KMS-11 (cell line): ENCODE measurements at regions not wholly inside any gene's neighbourhood (a gene's known extent, or its start where the extent isn't known, plus 50 kb on each side); places are given as distances from the start of the nearest gene placed in this dataset.

Source experiments
- H2AFZ ChIP-seq: fragments of 200-600 bp; sonication (generic); 2 replicates; pipeline ENCODE4 v1.6.1; 2016; ENCODE audit warnings: antibody characterized with exemption, mixed run types, low read depth
- H3K27ac ChIP-seq: fragments of 200-600 bp; sonication (generic); 2 replicates; pipeline ENCODE4 v1.6.1; 2016; ENCODE audit warnings: mild to moderate bottlenecking, mixed run types
- H3K27me3 ChIP-seq: fragments of 200-600 bp; sonication (generic); 2 replicates; pipeline ENCODE4 v1.6.1; 2017; ENCODE audit warnings: mild to moderate bottlenecking, low read depth, mixed run types, moderate library complexity; ENCODE audit not compliant: insufficient read depth
- H3K36me3 ChIP-seq: fragments of 200-600 bp; sonication (generic); 2 replicates; pipeline ENCODE4 v1.6.1; 2017; ENCODE audit warnings: mild to moderate bottlenecking, mixed run types; ENCODE audit not compliant: insufficient read depth
- H3K4me1 ChIP-seq: fragments of 200-600 bp; sonication (generic); 2 replicates; pipeline ENCODE4 v1.6.1; 2016; ENCODE audit warnings: mild to moderate bottlenecking, low read depth, mixed run types; ENCODE audit not compliant: poor library complexity, severe bottlenecking
- H3K4me2 ChIP-seq: fragments of 200-600 bp; sonication (generic); 2 replicates; pipeline ENCODE4 v1.7.0; 2016; ENCODE audit warnings: mild to moderate bottlenecking, mixed run types
- H3K4me3 ChIP-seq: fragments of 200-600 bp; sonication (generic); IDR thresholded peaks from 2 replicates; pipeline ENCODE4 v1.6.1; 2017; ENCODE audit warnings: low read depth, low read length, mixed read lengths; ENCODE audit not compliant: insufficient read depth
- H3K79me2 ChIP-seq: fragments of 200-600 bp; sonication (generic); 2 replicates; pipeline ENCODE4 v1.6.1; 2016; ENCODE audit warnings: low read depth, mixed run types; ENCODE audit not compliant: insufficient read depth
- H3K9ac ChIP-seq: fragments of 200-600 bp; sonication (generic); 2 replicates; pipeline ENCODE4 v1.6.1; 2016; ENCODE audit warnings: mild to moderate bottlenecking, mixed run types
- H4K20me1 ChIP-seq: fragments of 200-600 bp; sonication (generic); 2 replicates; pipeline ENCODE4 v1.6.1; 2016; ENCODE audit warnings: mild to moderate bottlenecking, mixed run types; ENCODE audit not compliant: insufficient read depth
- TF ChIP-seq, protein P1 (sequence below): fragments of 200-600 bp; sonication (generic); conservative IDR thresholded peaks from 2 replicates; pipeline ENCODE4 v1.6.1; 2017; ENCODE audit warnings: low read depth, mild to moderate bottlenecking, antibody characterized with exemption, low read length, moderate library complexity, mixed read lengths

DNA sequence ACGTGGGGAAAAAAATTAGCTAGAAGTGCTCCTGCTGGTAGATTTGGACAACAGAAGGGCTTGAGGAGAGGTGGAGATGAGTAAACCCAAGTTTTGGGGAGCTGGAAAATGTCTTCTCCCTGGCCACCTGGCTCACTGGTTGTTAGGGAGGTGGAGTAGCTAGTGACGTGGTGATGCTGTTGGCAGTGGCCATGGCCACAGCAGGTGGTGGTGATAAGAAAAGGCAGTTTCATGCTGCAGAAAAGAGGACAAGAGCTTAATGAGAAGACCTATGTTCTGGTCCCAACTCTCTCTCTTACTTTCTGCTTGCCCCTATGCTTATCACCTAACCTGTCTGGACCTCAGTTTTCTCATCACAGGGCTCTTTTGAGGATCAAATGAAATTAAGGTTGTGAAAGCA, 223.5 kb upstream of the N4BP1 start:
- TF ChIP-seq, protein P1, sequence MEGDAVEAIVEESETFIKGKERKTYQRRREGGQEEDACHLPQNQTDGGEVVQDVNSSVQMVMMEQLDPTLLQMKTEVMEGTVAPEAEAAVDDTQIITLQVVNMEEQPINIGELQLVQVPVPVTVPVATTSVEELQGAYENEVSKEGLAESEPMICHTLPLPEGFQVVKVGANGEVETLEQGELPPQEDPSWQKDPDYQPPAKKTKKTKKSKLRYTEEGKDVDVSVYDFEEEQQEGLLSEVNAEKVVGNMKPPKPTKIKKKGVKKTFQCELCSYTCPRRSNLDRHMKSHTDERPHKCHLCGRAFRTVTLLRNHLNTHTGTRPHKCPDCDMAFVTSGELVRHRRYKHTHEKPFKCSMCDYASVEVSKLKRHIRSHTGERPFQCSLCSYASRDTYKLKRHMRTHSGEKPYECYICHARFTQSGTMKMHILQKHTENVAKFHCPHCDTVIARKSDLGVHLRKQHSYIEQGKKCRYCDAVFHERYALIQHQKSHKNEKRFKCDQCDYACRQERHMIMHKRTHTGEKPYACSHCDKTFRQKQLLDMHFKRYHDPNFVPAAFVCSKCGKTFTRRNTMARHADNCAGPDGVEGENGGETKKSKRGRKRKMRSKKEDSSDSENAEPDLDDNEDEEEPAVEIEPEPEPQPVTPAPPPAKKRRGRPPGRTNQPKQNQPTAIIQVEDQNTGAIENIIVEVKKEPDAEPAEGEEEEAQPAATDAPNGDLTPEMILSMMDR, result no peak
- H3K27ac ChIP-seq, result no peak overlapping the region
- no peaks in the 10 kb centered on the region for H3K36me3 ChIP-seq
- H4K20me1 ChIP-seq, result no peaks in the 10 kb centered on the region
- H3K9ac ChIP-seq, result no peak overlapping the region
- no peaks in the 10 kb centered on the region for H3K79me2 ChIP-seq
- H3K4me1 ChIP-seq, result no peaks in the 10 kb centered on the region
- H3K27me3 ChIP-seq, result no peaks in the 10 kb centered on the region
- H2AFZ ChIP-seq, result no peak overlapping the region
- H3K4me2 ChIP-seq, result no peak overlapping the region
- H3K4me3 ChIP-seq, result no peak overlapping the region

DNA sequence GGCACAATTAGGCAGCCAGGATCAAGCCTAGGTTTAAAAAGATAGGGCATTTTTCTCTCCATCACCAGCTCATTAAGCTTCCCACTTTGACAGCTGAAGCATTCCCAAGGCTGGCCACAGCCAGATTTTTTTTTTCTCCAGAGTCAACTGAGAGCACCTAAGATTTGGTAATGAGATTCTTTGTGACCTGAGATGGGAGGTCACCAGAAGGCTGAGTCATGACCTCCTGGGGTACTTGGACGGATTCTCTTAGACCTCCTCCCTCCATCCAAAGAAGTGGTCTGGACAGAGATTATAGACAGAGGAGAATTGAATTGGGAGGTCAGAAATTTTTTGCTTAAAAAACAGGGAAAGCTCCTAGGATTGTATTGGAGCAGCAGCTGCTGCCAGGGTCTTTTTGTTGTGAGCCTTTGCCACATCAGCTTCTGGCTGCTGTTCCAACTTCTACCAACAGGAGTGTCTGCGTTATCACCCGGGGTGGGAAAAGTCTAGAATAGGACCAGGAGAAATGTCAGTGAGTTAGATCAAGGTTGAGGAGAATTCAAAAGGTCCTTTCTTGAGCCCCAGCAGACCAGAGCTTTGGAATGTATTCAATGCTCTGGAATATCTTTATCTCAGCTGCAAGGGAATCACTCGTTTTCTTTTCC, 221.2 kb upstream of the N4BP1 start:
- H2AFZ ChIP-seq, result no peak overlapping the region
- H4K20me1 ChIP-seq, result no peaks in the 10 kb centered on the region
- TF ChIP-seq, protein P1, result 0 out of 2 replicates have a peak, but pooled peaks have one; percentile 19
- H3K79me2 ChIP-seq, result no peaks in the 10 kb centered on the region
- no peaks in the 10 kb centered on the region for H3K36me3 ChIP-seq
- no peak overlapping the region for H3K27ac ChIP-seq
- H3K27me3 ChIP-seq, result no peaks in the 10 kb centered on the region
- no peaks in the 10 kb centered on the region for H3K4me1 ChIP-seq
- no peak overlapping the region for H3K4me3 ChIP-seq
- H3K4me2 ChIP-seq, result no peak overlapping the region
- H3K9ac ChIP-seq, result no peak overlapping the region

DNA sequence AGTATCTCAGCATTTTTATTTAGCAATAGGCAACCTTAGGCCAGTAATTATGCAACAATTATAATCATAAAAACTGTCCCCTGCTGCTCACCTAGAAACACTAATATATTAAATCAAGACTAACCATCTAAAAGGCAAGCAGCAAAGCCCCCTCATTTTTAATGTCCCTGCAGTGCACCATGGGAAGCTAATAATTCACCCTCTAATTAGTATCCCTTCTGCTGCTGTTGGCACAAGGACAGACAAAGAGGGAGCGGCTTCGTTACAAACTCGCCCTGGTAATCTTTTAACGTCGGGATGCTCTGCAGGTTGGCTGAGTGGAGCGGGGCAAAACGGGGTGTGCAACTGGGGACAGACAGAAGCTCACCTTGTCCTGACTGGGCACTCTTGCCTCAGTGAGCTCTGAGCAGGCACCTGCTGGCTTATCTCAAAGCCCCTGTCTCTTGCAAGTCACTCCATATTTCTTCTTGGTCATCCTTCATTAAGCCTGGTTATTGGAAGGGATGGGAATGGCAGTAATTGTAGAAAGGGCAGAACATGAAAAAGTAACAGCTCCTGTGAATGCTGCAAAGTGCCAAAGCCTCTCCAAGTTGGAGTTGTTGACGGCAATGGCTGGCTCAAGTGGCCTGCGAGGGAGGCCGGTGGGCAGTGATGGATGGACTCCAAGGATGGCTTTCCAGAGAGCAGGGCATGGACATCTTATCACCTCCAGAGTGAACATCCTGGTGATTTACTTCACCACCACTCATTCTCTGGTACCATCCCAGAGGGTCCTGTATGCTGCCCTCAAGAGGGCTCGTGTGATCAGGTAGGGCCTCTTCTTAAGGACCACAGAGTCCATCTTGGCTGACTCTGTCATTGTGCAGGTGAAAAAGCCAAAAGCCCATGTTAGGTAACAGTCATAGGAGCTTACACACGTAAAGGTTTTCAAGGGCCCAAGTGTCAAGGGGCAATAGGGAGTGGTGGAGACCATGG, 219.6 kb upstream of the N4BP1 start:
- Histone ChIP-seq H3K4me2 (no peak overlapping the region), H2AFZ (no peak overlapping the region), H4K20me1 (no peaks in the 10 kb centered on the region), H3K36me3 (no peaks in the 10 kb centered on the region), H3K4me1 (no peaks in the 10 kb centered on the region), H3K79me2 (no peaks in the 10 kb centered on the region), H3K9ac (no peak overlapping the region), H3K27me3 (no peaks in the 10 kb centered on the region), H3K4me3 (no peak overlapping the region), H3K27ac (no peak overlapping the region)
- TF ChIP-seq, protein P1, result no peak

DNA sequence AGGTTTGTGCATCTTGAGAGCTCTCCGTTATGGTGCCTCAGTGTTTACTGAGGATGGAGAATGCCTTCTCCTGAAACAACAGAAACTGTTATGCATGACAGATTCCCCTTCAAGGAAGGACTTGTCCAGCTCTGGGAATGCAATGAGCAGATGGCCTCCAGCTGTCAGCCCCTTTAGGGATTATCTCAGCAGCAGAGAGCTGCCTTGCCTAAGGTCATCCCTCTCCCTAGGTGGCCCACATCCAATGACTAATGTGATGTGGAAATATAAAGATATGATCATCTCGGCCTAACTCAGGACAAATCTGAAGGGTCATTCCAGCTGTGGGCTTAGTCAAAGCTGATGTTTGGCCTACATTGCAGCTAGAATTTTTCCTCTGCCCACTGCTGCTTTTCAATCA, 214.3 kb upstream of the N4BP1 start:
- TF ChIP-seq, protein P1, result no peak
- Histone ChIP-seq H3K4me1 (no peaks in the 10 kb centered on the region), H3K4me3 (no peak overlapping the region), H3K36me3 (no peaks in the 10 kb centered on the region), H2AFZ (no peak overlapping the region), H3K27ac (no peak overlapping the region), H3K27me3 (no peaks in the 10 kb centered on the region), H4K20me1 (no peaks in the 10 kb centered on the region), H3K79me2 (no peaks in the 10 kb centered on the region), H3K9ac (no peak overlapping the region), H3K4me2 (no peak overlapping the region)
